ENCODE measurements at regions not wholly inside any gene's neighbourhood (a gene's known extent, or its start where the extent isn't known, plus 50 kb on each side); places are given as distances from the start of the nearest gene placed in this dataset.

GRCh38 chr11:13062115-13062514, 53.0 kb downstream of the RASSF10 start:
- no peak overlapping the region for H3K9ac ChIP-seq (ENCODE audit: low read length)
- no peak overlapping the region for H3K4me3 ChIP-seq (ENCODE audit: low read depth, low read length, poor library complexity, severe bottlenecking)
- no peak overlapping the region for H3K4me2 ChIP-seq (ENCODE audit: low read length)
- H4K20me1 ChIP-seq (ENCODE audit: insufficient read depth, low read length): no peaks in the 10 kb centered on the region
- H3K27ac ChIP-seq (ENCODE audit: low read depth, low read length, poor library complexity, severe bottlenecking): no peak overlapping the region
- no peaks in the 10 kb centered on the region for H3F3A ChIP-seq (ENCODE audit: insufficient read depth, low read length)
- H3K79me2 ChIP-seq (ENCODE audit: insufficient read depth, low read length): no peaks in the 10 kb centered on the region
- TF ChIP-seq EZH2 (IDR thresholded peaks at IDR 0.05; ENCODE audit: borderline replicate concordance, low read length): no peak
- TF ChIP-seq, protein P1, sequence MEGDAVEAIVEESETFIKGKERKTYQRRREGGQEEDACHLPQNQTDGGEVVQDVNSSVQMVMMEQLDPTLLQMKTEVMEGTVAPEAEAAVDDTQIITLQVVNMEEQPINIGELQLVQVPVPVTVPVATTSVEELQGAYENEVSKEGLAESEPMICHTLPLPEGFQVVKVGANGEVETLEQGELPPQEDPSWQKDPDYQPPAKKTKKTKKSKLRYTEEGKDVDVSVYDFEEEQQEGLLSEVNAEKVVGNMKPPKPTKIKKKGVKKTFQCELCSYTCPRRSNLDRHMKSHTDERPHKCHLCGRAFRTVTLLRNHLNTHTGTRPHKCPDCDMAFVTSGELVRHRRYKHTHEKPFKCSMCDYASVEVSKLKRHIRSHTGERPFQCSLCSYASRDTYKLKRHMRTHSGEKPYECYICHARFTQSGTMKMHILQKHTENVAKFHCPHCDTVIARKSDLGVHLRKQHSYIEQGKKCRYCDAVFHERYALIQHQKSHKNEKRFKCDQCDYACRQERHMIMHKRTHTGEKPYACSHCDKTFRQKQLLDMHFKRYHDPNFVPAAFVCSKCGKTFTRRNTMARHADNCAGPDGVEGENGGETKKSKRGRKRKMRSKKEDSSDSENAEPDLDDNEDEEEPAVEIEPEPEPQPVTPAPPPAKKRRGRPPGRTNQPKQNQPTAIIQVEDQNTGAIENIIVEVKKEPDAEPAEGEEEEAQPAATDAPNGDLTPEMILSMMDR (IDR thresholded peaks at IDR 0.05; ENCODE audit: low read length): no peak
- no peaks in the 10 kb centered on the region for H3K9me3 ChIP-seq (ENCODE audit: low read length)
- H3K36me3 ChIP-seq (ENCODE audit: insufficient read depth, low read length): no peaks in the 10 kb centered on the region
- H3K4me1 ChIP-seq (ENCODE audit: insufficient read depth, low read length, severe bottlenecking): no peaks in the 10 kb centered on the region
- no peaks in the 10 kb centered on the region for H3K9me2 ChIP-seq (ENCODE audit: low read depth, low read length)
- H3K27me3 ChIP-seq (ENCODE audit: insufficient read depth, low read length): no peaks in the 10 kb centered on the region
- H2AFZ ChIP-seq (ENCODE audit: low read length): no peak overlapping the region

- Histone ChIP-seq H3K9me2 (ENCODE audit: low read depth, low read length) (no peaks in the 10 kb centered on the region), H3K27me3 (ENCODE audit: insufficient read depth, low read length) (no peaks in the 10 kb centered on the region), H3K36me3 (ENCODE audit: insufficient read depth, low read length) (no peaks in the 10 kb centered on the region), H3K4me3 (ENCODE audit: low read depth, low read length, poor library complexity, severe bottlenecking) (no peak overlapping the region), H3K4me1 (ENCODE audit: insufficient read depth, low read length, severe bottlenecking) (no peaks in the 10 kb centered on the region), H2AFZ (ENCODE audit: low read length) (no peak overlapping the region), H3K27ac (ENCODE audit: low read depth, low read length, poor library complexity, severe bottlenecking) (no peak overlapping the region), H3F3A (ENCODE audit: insufficient read depth, low read length) (no peaks in the 10 kb centered on the region), H4K20me1 (ENCODE audit: insufficient read depth, low read length) (no peaks in the 10 kb centered on the region), H3K4me2 (ENCODE audit: low read length) (no peak overlapping the region), H3K9me3 (ENCODE audit: low read length) (no peaks in the 10 kb centered on the region), H3K79me2 (ENCODE audit: insufficient read depth, low read length) (no peaks in the 10 kb centered on the region), H3K9ac (ENCODE audit: low read length) (no peak overlapping the region)
- no peak for TF ChIP-seq EZH2 (IDR thresholded peaks at IDR 0.05; ENCODE audit: borderline replicate concordance, low read length)
- TF ChIP-seq, protein P1 (IDR thresholded peaks at IDR 0.05; ENCODE audit: low read length): no peak
Observed at GRCh38 chr11:13064593-13064992, 55.5 kb downstream of the RASSF10 start.

DNA sequence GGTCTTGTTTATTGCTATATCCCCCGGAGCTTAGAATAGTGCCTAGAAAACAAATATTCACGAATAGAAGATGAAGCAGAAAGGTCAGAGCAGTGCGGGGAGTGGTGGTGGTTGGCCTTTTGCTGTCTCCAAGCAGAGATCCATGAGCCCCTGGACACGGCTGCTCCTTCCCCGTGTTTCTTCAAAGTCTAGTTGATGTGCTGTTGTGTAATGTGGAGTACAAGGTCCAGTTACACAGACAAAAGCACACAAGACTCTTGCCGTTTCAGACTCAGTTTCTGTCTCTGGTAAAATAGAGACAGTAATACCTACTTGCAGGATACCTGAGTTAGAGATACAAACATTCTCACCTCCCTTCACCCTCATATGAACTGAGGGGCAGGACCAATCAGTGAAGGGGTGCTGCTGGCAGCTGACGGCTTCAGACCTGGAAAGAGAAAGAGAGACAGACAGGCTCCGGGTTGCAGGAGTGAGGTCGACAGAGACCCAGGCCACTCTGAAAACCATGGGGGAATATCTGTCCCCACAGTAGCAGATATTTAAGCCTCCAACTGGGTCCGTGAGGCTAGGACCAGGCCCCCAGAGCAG, 56.2 kb downstream of the RASSF10 start:
- Histone ChIP-seq H3K79me2 (ENCODE audit: insufficient read depth, low read length) (no peaks in the 10 kb centered on the region), H3K4me3 (ENCODE audit: low read depth, low read length, poor library complexity, severe bottlenecking) (no peak overlapping the region), H3F3A (ENCODE audit: insufficient read depth, low read length) (no peaks in the 10 kb centered on the region), H3K9me3 (ENCODE audit: low read length) (no peaks in the 10 kb centered on the region), H3K9me2 (ENCODE audit: low read depth, low read length) (no peaks in the 10 kb centered on the region), H3K36me3 (ENCODE audit: insufficient read depth, low read length) (no peaks in the 10 kb centered on the region), H4K20me1 (ENCODE audit: insufficient read depth, low read length) (no peaks in the 10 kb centered on the region), H3K4me1 (ENCODE audit: insufficient read depth, low read length, severe bottlenecking) (no peaks in the 10 kb centered on the region), H3K27ac (ENCODE audit: low read depth, low read length, poor library complexity, severe bottlenecking) (no peak overlapping the region), H2AFZ (ENCODE audit: low read length) (no peak overlapping the region), H3K9ac (ENCODE audit: low read length) (no peak overlapping the region), H3K27me3 (ENCODE audit: insufficient read depth, low read length) (no peaks in the 10 kb centered on the region), H3K4me2 (ENCODE audit: low read length) (no peak overlapping the region)
- TF ChIP-seq, protein P1 (IDR thresholded peaks at IDR 0.05; ENCODE audit: low read length): no peak
- no peak for TF ChIP-seq EZH2 (IDR thresholded peaks at IDR 0.05; ENCODE audit: borderline replicate concordance, low read length)

Measured in OCI-LY1 (cell line).